GM12875 (cell line): ENCODE measurements at regions not wholly inside any gene's neighbourhood (a gene's known extent, or its start where the extent isn't known, plus 50 kb on each side); places are given as distances from the start of the nearest gene placed in this dataset.
"Not testable (repeated sequence)": the region's sequence is repeated elsewhere in the genome, so short reads cannot be mapped to it uniquely, and the experiment has no call there.

Experiments used
- H3K4me3 ChIP-seq: one replicate; pipeline ENCODE4 v1.5.1; 2011; ENCODE audit warnings: low read depth, low read length, control low read depth
- CTCF ChIP-seq: IDR thresholded peaks from 2 replicates; pipeline ENCODE4 v1.5.1; 2011; ENCODE audit warnings: low read depth, mild to moderate bottlenecking, control low read depth, inconsistent platforms, low read length, moderate library complexity, borderline replicate concordance; ENCODE audit not compliant: insufficient read depth

GRCh38 chr18:44331656-44332570, 348.8 kb upstream of the SETBP1 start:
- H3K4me3 ChIP-seq = no peak overlapping the region
- TF ChIP-seq CTCF = no peak

- TF ChIP-seq CTCF = no peak
- no peak overlapping the region for H3K4me3 ChIP-seq
Measured at GRCh38 chr18:44341759-44342158, 338.9 kb upstream of the SETBP1 start.

- no peak for TF ChIP-seq CTCF
- no peak overlapping the region for H3K4me3 ChIP-seq
Measured at GRCh38 chr18:44342162-44342561, 338.5 kb upstream of the SETBP1 start.

GRCh38 chr18:44342946-44343345, 337.7 kb upstream of the SETBP1 start:
- no peak overlapping the region for H3K4me3 ChIP-seq
- no peak for TF ChIP-seq CTCF

GRCh38 chr18:44343570-44343969, 337.1 kb upstream of the SETBP1 start:
- no peak overlapping the region for H3K4me3 ChIP-seq
- no peak for TF ChIP-seq CTCF

- TF ChIP-seq CTCF = no peak
Measured at GRCh38 chr18:44356566-44357157, 324.0 kb upstream of the SETBP1 start.

GRCh38 chr18:44358402-44358801, 322.3 kb upstream of the SETBP1 start:
- no peak for TF ChIP-seq CTCF

More at GRCh38 chr18:44356566-44357157, 324.0 kb upstream of the SETBP1 start:
- H3K4me3 ChIP-seq = no peak overlapping the region

GRCh38 chr18:44359741-44360140, 320.9 kb upstream of the SETBP1 start:
- H3K4me3 ChIP-seq = not testable (repeated sequence)

More at GRCh38 chr18:44358402-44358801, 322.3 kb upstream of the SETBP1 start:
- no peak overlapping the region for H3K4me3 ChIP-seq

- not testable (repeated sequence) for H3K4me3 ChIP-seq
Measured at GRCh38 chr18:44362213-44362612, 318.5 kb upstream of the SETBP1 start.
